Gastroesophageal sphincter (tissue), 4 donors: ENCODE measurements at regions not wholly inside any gene's neighbourhood (a gene's known extent, or its start where the extent isn't known, plus 50 kb on each side); places are given as distances from the start of the nearest gene placed in this dataset.
"Not testable (repeated sequence)": the region's sequence is repeated elsewhere in the genome, so short reads cannot be mapped to it uniquely, and the experiment has no call there.

Experiments used
- ATAC-seq: fragments of 150-250 bp; one replicate; pipeline ENCODE4 v1.9.1; 2016; ENCODE audit warnings: mild to moderate bottlenecking, moderate library complexity
- H3K27ac ChIP-seq, 4 donors: fragments of 200-600 bp; sonication (generic) in 3 of 4; 1 replicate in 3 of 4; 2 replicates in 1 of 4; pipeline ENCODE4 v1.5.1; 2016 to 2019
- H3K27me3 ChIP-seq: fragments of 200-600 bp; sonication (generic); one replicate; pipeline ENCODE4 v1.5.1; 2019
- H3K36me3 ChIP-seq, 2 donors: fragments of 200-600 bp; sonication (generic); one replicate each; pipeline ENCODE4 v1.5.1; 2019; ENCODE audit warnings: control low read depth in 1 of 2
- H3K4me1 ChIP-seq, 3 donors: fragments of 200-600 bp; sonication (generic); 1 replicate in 2 of 3; 2 replicates in 1 of 3; pipeline ENCODE4 v1.5.1; 2016 to 2019; ENCODE audit warnings: control low read depth in 2 of 3
- H3K4me3 ChIP-seq, 2 donors: fragments of 200-600 bp; sonication (generic); one replicate each; pipeline ENCODE4 v1.5.1; 2019; ENCODE audit warnings: mild to moderate bottlenecking in 1 of 2, moderate library complexity in 1 of 2
- H3K9me3 ChIP-seq, 3 donors: fragments of 200-600 bp; sonication (generic); one replicate each; pipeline ENCODE4 v1.5.1; 2017 to 2019; ENCODE audit warnings: control low read depth in 2 of 3
- CTCF ChIP-seq, 4 experiments: fragments of 200-600 bp in 2 of 4; fragments of 450-650 bp in 2 of 4; sonication (generic) in 1 of 4; IDR thresholded peaks; one replicate each; pipeline ENCODE4 v1.5.1; 2017 to 2019; ENCODE audit warnings: antibody characterized with exemption in 4 of 4, mild to moderate bottlenecking in 2 of 4, moderate library complexity in 2 of 4
- EP300 ChIP-seq: sonication (generic); formaldehyde crosslinking; IDR thresholded peaks from one replicate; pipeline ENCODE4 v1.6.1; 2017; ENCODE audit warnings: antibody characterized with exemption, mild to moderate bottlenecking
- POLR2A ChIP-seq, 2 donors: fragments of 450-650 bp; IDR thresholded peaks; one replicate each; pipeline ENCODE4 v1.6.1; 2017; ENCODE audit warnings: antibody characterized with exemption in 2 of 2, mild to moderate bottlenecking in 2 of 2, moderate library complexity in 1 of 2
- POLR2AphosphoS5 ChIP-seq: sonication (generic); formaldehyde crosslinking; IDR thresholded peaks from one replicate; pipeline ENCODE4 v1.6.1; 2017; ENCODE audit warnings: antibody characterized with exemption
- WGBS, 2 donors: methylation state at CpG; one replicate each; pipeline ENCODE4 v1.1.5; 2018; ENCODE audit warnings: low coverage in 1 of 2; 5-methylcytosine and 5-hydroxymethylcytosine counted together

GRCh38 chr14:58772116-58772515 is 134.4 kb downstream of the DACT1 start:
- Histone ChIP-seq H3K27me3 (no peaks in the 10 kb centered on the region), H3K27ac (no peak overlapping the region), H3K9me3 (no peaks in the 10 kb centered on the region), H3K4me3 (no peak overlapping the region), H3K4me1 (no peaks in the 10 kb centered on the region), H3K36me3 (no peaks in the 10 kb centered on the region)
- no peak for ATAC-seq
- TF ChIP-seq POLR2AphosphoS5 (no peak), POLR2A (IDR thresholded peaks at IDR 0.05) (no peak), EP300 (no peak), CTCF (IDR thresholded peaks at IDR 0.05) (no peak)
- 91 to 94% methylated on average over 3 of the region's 3 CpGs for WGBS, 2 donors

- TF ChIP-seq EP300 (no peak), POLR2A (IDR thresholded peaks at IDR 0.05) (no peak), CTCF (IDR thresholded peaks at IDR 0.05) (no peak), POLR2AphosphoS5 (no peak)
- no peak for ATAC-seq
- H3K9me3 ChIP-seq: no peaks in the 10 kb centered on the region
- H3K4me3 ChIP-seq: no peak overlapping the region
- H3K4me1 ChIP-seq: no peaks in the 10 kb centered on the region
- H3K27me3 ChIP-seq: no peaks in the 10 kb centered on the region
- H3K36me3 ChIP-seq: no peaks in the 10 kb centered on the region
- WGBS, 2 donors: 91 to 98% methylated on average over 5 of the region's 7 CpGs
- no peak overlapping the region for H3K27ac ChIP-seq
Observed at GRCh38 chr14:58772794-58773620, 135.2 kb downstream of the DACT1 start.

DNA sequence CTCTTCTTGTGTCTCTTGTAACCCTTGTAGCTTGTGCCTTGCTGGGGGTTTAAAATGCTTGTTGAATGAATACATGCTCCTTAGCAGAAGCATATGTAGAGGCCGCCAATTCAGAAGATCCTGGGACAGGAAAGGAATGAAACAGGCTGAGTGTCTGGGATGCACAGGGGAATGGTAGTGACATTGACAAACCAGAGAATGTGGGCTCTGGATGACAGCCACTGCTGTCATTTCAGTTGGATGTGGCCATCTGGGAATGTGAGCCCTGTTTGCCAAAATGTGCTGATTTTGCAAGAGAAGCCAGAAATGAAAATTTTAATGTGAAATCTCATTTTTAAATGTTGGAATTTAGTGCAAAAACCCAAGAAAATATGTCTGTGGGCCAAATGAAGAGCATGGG is 136.8 kb downstream of the DACT1 start:
- no peaks in the 10 kb centered on the region for H3K9me3 ChIP-seq
- H3K27me3 ChIP-seq: no peaks in the 10 kb centered on the region
- H3K4me3 ChIP-seq: no peak overlapping the region
- WGBS, 2 donors: no CpG with 5 or more reads among the region's 1 CpG
- H3K36me3 ChIP-seq: no peaks in the 10 kb centered on the region
- H3K4me1 ChIP-seq: no peaks in the 10 kb centered on the region
- no peak for ATAC-seq
- no peak for TF ChIP-seq POLR2AphosphoS5
- TF ChIP-seq POLR2A (IDR thresholded peaks at IDR 0.05): no peak
- no peak for TF ChIP-seq EP300
- TF ChIP-seq CTCF (IDR thresholded peaks at IDR 0.05): no peak
- H3K27ac ChIP-seq: no peak overlapping the region

- H3K9me3 ChIP-seq, ATAC-seq, H3K27ac ChIP-seq, H3K4me3 ChIP-seq, H3K4me1 ChIP-seq, H3K36me3 ChIP-seq, H3K27me3 ChIP-seq: not testable (repeated sequence)
- 95% methylated on average over 3 of the region's 4 CpGs; no CpG with 5 or more reads in 1 of the 2 donors for WGBS, 2 donors
Observed at GRCh38 chr14:58775130-58775529, 137.4 kb downstream of the DACT1 start.

GRCh38 chr14:58776516-58776915 is 138.8 kb downstream of the DACT1 start:
- no peak overlapping the region for H3K4me3 ChIP-seq
- WGBS, 2 donors: 83 to 91% methylated on average over 3 to 4 of the region's 4 CpGs
- no peak for ATAC-seq
- TF ChIP-seq CTCF (IDR thresholded peaks at IDR 0.05): no peak
- no peak for TF ChIP-seq EP300
- TF ChIP-seq POLR2AphosphoS5: no peak
- no peak for TF ChIP-seq POLR2A (IDR thresholded peaks at IDR 0.05)
- H3K4me1 ChIP-seq: no peaks in the 10 kb centered on the region
- no peak overlapping the region for H3K27ac ChIP-seq
- H3K9me3 ChIP-seq: no peaks in the 10 kb centered on the region
- H3K36me3 ChIP-seq: no peaks in the 10 kb centered on the region
- H3K27me3 ChIP-seq: no peaks in the 10 kb centered on the region
